ENCODE measurements at regions not wholly inside any gene's neighbourhood (a gene's known extent, or its start where the extent isn't known, plus 50 kb on each side); places are given as distances from the start of the nearest gene placed in this dataset.

DNA sequence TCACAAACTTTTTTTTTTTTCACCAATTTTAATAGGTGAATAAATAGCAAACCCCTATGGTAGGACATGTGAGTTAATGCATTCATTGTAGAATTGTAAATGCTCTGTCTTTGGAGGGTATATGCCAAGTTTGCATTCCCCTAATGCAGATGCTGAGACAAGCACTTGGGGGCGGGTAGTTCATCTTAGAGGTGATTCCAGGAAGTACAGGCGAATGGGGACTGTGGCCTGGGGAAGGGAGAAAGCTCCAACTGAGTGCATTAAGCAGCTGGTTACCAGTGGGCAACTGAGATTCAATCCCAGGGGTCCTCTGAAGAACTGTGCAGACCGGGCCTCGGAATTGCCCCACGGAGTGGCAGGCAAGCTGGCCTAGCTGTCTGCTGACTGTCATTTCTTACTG is 107.6 kb downstream of the ZNF664 start:
- H3K36me3 ChIP-seq: no peaks in the 10 kb centered on the region
- H3K4me3 ChIP-seq: no peak overlapping the region
- no peaks in the 10 kb centered on the region for H3K27me3 ChIP-seq
- H3K4me1 ChIP-seq: no peaks in the 10 kb centered on the region
- ATAC-seq (no peak), DNase-seq (no peak)
- intact Hi-C loops (cut with DNase I): no loop called here
- no peaks in the 10 kb centered on the region for H3K9me3 ChIP-seq
- TF ChIP-seq CTCF (IDR thresholded peaks at IDR 0.05): no peak
- H3K27ac ChIP-seq: no peak overlapping the region

DNA sequence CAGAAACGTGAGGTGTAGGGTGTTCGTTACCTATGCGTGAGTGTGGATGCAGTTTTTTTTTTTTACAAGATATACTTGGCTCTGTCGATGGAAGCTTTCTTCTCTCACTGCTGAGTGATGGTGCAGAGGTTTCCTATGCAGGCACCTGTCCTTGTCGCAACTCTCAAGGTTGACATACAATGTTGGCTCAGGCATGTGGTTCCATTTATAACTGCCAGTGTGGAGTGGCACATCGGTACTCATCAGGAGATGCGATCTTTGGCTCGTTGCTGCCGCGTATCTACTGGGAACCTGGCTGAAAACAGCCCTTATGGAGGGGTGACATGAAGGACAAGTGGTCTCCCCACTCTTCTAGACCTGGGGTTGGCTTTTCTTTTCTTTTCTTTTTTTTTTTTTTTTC is 109.0 kb downstream of the ZNF664 start:
- no peak for TF ChIP-seq CTCF (IDR thresholded peaks at IDR 0.05)
- ATAC-seq: no peak
- no peak for DNase-seq
- Histone ChIP-seq H3K4me3 (no peak overlapping the region), H3K27ac (no peak overlapping the region), H3K27me3 (no peaks in the 10 kb centered on the region), H3K9me3 (no peaks in the 10 kb centered on the region), H3K36me3 (no peaks in the 10 kb centered on the region), H3K4me1 (no peaks in the 10 kb centered on the region)
- intact Hi-C loops (cut with DNase I): no loop called here

GRCh38 chr12:124082687-124083086 is 109.7 kb downstream of the ZNF664 start:
- Histone ChIP-seq H3K27ac (no peak overlapping the region), H3K4me1 (no peaks in the 10 kb centered on the region), H3K27me3 (no peaks in the 10 kb centered on the region), H3K36me3 (no peaks in the 10 kb centered on the region), H3K4me3 (no peak overlapping the region), H3K9me3 (no peaks in the 10 kb centered on the region)
- ATAC-seq (no peak), DNase-seq (no peak)
- no peak for TF ChIP-seq CTCF (IDR thresholded peaks at IDR 0.05)
- intact Hi-C loops (cut with DNase I): no loop called here

GRCh38 chr12:124083708-124084107 is 110.7 kb downstream of the ZNF664 start:
- H3K4me1 ChIP-seq: no peaks in the 10 kb centered on the region
- H3K36me3 ChIP-seq: no peaks in the 10 kb centered on the region
- DNase-seq: no peak
- no peaks in the 10 kb centered on the region for H3K9me3 ChIP-seq
- no peak overlapping the region for H3K27ac ChIP-seq
- H3K4me3 ChIP-seq: no peak overlapping the region
- intact Hi-C loops (cut with DNase I): no loop called here
- no peak for ATAC-seq
- no peaks in the 10 kb centered on the region for H3K27me3 ChIP-seq
- no peak for TF ChIP-seq CTCF (IDR thresholded peaks at IDR 0.05)

DNA sequence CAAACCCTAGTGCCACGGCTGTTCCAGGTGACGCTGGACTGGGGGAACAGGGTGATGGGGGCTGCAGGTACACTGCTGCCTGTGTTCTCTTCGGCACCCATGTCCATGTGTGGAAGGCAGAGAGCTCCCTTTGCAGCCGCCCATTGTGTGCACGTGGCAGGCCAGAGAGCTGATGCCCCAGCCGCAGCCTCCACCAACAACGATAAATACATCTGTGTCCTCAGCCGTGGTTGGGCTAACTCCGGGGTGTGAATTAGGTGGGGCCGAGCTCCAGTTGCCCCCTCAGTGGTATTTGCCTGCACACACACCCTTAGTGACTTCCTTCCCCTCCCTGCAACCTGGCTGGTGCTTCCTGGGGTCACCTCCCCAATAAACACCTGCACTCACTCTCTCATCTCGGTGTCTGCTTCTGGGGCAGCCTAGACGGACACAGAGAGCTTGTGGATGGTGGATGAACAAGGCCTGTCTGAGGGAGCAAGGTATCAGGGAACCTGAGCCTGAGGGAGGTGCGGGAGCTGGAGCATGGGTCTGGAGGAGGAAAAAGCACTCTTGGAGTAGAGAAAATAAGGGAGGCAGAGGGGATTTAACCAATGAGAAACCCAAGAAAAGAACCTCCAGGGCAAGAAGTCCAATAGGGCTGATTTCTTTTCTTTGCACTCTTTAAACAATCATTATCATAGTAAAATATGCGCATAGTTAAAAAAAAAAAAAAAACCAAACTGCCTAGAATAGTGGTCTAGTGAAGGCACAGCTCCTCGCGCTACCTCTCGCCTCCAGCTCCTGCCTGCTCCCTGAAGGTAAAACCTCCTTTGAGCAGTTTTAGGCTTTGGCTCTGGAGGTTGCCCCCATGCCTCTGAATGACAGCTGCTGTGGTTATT is 112.6 kb downstream of the ZNF664 start:
- H3K27me3 ChIP-seq: no peaks in the 10 kb centered on the region
- TF ChIP-seq CTCF (IDR thresholded peaks at IDR 0.05): no peak
- DNase-seq: no peak
- intact Hi-C loops (cut with DNase I): no loop called here
- H3K36me3 ChIP-seq: no peaks in the 10 kb centered on the region
- H3K9me3 ChIP-seq: no peaks in the 10 kb centered on the region
- no peak overlapping the region for H3K27ac ChIP-seq
- no peak for ATAC-seq
- H3K4me3 ChIP-seq: no peak overlapping the region
- H3K4me1 ChIP-seq: no peaks in the 10 kb centered on the region

Data from upper lobe of right lung (tissue), 1 donor.